Left ventricle myocardium inferior (tissue), 1 donor: ENCODE measurements at regions not wholly inside any gene's neighbourhood (a gene's known extent, or its start where the extent isn't known, plus 50 kb on each side); places are given as distances from the start of the nearest gene placed in this dataset.

ENCODE experiments used
- DNase-seq: peaks from one replicate; pipeline ENCODE4 v3.0.0-alpha.2; 2020
- H3K27ac ChIP-seq: fragments of 200-600 bp; replicated peaks from 2 replicates; pipeline ENCODE4 v1.8.0; 2021
- H3K27me3 ChIP-seq: fragments of 200-600 bp; 2 replicates; pipeline ENCODE4 v1.8.0; 2021; ENCODE audit warnings: low read depth
- H3K36me3 ChIP-seq: fragments of 200-600 bp; 2 replicates; pipeline ENCODE4 v1.8.0; 2021
- H3K4me1 ChIP-seq: fragments of 200-600 bp; 2 replicates; pipeline ENCODE4 v1.8.0; 2021
- H3K4me3 ChIP-seq: fragments of 200-600 bp; 2 replicates; pipeline ENCODE4 v1.8.0; 2021; ENCODE audit warnings: mild to moderate bottlenecking, moderate library complexity
- H3K9me3 ChIP-seq: fragments of 200-600 bp; replicated peaks from 2 replicates; pipeline ENCODE4 v1.8.0; 2021
- intact Hi-C: fragments of 100-400 bp; cut with micrococcal nuclease; formaldehyde crosslinking; loops from one replicate; pipeline ENCODE4 v1.11.0; 2022
- TF ChIP-seq, protein P1 (sequence below): fragments of 200-600 bp; IDR thresholded peaks from 2 replicates; pipeline ENCODE4 v1.8.0; 2021; ENCODE audit warnings: antibody characterized with exemption, mild to moderate bottlenecking, borderline replicate concordance
- donor health status: DM: no; HTN: yes; CAD: no; lungs with severe emphysema.

DNA sequence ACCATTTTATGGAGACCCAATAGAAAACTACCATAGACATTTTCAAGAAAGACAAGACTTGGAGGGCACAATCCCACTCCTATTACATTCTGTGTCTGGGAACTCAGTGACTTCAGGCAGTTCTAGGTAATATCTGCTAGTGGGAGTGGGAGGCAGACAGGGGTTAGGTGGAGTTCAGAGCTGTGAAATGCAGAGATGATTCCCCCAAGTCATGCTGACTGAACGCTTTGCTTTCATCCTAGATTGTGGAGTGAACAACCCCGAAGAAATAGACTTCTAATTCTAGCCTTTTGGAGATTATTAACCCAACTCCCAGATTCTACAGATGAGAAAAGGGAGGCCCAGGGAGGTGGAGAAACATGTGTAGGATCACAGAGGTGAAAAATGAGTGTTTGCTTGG is 437.8 kb upstream of the CADM1 start:
- no peak for DNase-seq
- TF ChIP-seq, protein P1, sequence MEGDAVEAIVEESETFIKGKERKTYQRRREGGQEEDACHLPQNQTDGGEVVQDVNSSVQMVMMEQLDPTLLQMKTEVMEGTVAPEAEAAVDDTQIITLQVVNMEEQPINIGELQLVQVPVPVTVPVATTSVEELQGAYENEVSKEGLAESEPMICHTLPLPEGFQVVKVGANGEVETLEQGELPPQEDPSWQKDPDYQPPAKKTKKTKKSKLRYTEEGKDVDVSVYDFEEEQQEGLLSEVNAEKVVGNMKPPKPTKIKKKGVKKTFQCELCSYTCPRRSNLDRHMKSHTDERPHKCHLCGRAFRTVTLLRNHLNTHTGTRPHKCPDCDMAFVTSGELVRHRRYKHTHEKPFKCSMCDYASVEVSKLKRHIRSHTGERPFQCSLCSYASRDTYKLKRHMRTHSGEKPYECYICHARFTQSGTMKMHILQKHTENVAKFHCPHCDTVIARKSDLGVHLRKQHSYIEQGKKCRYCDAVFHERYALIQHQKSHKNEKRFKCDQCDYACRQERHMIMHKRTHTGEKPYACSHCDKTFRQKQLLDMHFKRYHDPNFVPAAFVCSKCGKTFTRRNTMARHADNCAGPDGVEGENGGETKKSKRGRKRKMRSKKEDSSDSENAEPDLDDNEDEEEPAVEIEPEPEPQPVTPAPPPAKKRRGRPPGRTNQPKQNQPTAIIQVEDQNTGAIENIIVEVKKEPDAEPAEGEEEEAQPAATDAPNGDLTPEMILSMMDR = no peak
- Histone ChIP-seq H3K4me3 (no peak overlapping the region), H3K4me1 (no peaks in the 10 kb centered on the region), H3K27ac (peak overlapping the region; percentile 55), H3K27me3 (peaks cover 51% of the 10 kb centered on the region), H3K36me3 (no peaks in the 10 kb centered on the region), H3K9me3 (no peaks in the 10 kb centered on the region)
- intact Hi-C loops = no loop called here

DNA sequence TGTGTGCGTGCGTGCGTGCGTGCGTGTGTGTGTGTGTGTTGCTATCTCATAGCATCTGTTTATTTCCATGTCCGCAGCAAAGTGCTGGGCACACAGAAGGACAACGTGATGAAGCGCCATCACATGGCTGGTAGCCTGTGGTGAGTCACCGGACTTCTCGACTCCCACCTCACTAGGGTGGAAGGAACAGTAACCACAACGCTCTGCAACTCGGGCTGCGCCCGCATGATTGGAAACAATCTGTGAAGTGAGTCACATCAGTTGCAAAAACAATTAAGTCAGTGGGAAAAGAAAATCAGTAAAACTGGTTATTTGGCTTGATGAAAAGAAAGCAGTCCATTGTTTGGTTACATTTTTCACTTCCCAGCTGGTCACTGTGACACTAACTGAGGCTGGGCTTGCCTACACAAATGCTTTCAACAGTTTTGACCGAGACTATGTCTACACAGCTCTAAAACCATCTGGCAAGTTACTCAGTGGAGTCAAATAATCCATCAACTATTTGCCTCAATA is 437.3 kb upstream of the CADM1 start:
- H3K4me1 ChIP-seq = no peaks in the 10 kb centered on the region
- no peaks in the 10 kb centered on the region for H3K9me3 ChIP-seq
- H3K4me3 ChIP-seq = no peak overlapping the region
- intact Hi-C loops = no loop called here
- H3K36me3 ChIP-seq = no peaks in the 10 kb centered on the region
- DNase-seq = peak; percentile 56
- peaks cover 55% of the 10 kb centered on the region for H3K27me3 ChIP-seq
- TF ChIP-seq, protein P1 = no peak
- peak overlapping the region; percentile 56 for H3K27ac ChIP-seq

DNA sequence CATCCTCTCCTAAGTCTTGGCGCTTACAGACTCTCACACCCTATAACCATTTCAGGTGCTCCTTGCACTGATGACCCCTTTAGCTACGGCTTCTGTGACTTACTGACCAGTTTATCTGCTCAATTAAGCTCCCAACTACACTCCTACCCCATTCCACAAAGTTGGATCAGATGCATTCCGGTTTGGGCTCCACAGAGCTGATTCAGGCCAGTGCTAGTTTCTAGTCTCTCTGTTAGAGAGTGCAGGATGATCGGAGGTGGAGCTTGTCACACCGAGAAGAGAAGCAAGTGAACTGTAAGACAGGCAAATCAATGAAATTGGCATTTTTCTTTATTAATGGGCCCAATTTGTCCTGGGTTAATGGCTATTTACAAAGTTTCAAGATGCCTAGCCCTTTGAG is 436.8 kb upstream of the CADM1 start:
- intact Hi-C loops = no loop called here
- H3K4me3 ChIP-seq = no peak overlapping the region
- H3K27ac ChIP-seq = peak overlapping the region; percentile 56
- no peaks in the 10 kb centered on the region for H3K36me3 ChIP-seq
- TF ChIP-seq, protein P1 = no peak
- no peaks in the 10 kb centered on the region for H3K4me1 ChIP-seq
- DNase-seq = no peak
- peaks cover 59% of the 10 kb centered on the region for H3K27me3 ChIP-seq
- H3K9me3 ChIP-seq = no peaks in the 10 kb centered on the region

GRCh38 chr11:115939731-115940421 is 435.7 kb upstream of the CADM1 start:
- TF ChIP-seq, protein P1 = no peak
- no peak for DNase-seq
- no peaks in the 10 kb centered on the region for H3K36me3 ChIP-seq

GRCh38 chr11:115939104-115939730 is 435.0 kb upstream of the CADM1 start:
- peaks cover 59% of the 10 kb centered on the region for H3K27me3 ChIP-seq
- no peaks in the 10 kb centered on the region for H3K4me1 ChIP-seq
- H3K9me3 ChIP-seq = no peaks in the 10 kb centered on the region
- intact Hi-C loops = no loop called here
- no peak for DNase-seq
- TF ChIP-seq, protein P1 = no peak
- no peaks in the 10 kb centered on the region for H3K36me3 ChIP-seq
- no peak overlapping the region for H3K4me3 ChIP-seq
- H3K27ac ChIP-seq = no peak overlapping the region

More at GRCh38 chr11:115939731-115940421, 435.7 kb upstream of the CADM1 start:
- intact Hi-C loops = no loop called here
- Histone ChIP-seq H3K9me3 (no peaks in the 10 kb centered on the region), H3K4me1 (no peaks in the 10 kb centered on the region), H3K4me3 (no peak overlapping the region), H3K27me3 (peaks cover 59% of the 10 kb centered on the region), H3K27ac (no peak overlapping the region)
